ENCODE measurements at regions not wholly inside any gene's neighbourhood (a gene's known extent, or its start where the extent isn't known, plus 50 kb on each side); places are given as distances from the start of the nearest gene placed in this dataset.

DNA sequence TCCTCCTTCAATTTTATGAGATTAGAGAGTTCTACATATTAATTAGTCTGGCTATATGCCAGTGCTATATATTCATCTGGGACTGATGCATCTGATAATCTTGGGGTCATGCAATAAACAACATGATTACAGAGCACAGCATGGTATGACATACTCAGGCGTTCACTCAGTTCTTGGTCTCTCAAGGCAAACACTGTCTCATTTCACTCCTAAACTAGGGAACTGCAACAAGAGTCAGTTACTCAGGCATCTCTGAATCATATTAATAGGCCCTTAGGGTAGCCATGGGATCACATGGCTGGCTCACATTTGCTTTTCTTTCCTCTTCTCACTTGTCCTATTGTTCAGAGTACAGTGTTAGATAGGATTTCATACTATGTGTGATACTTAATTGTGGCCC, 91.8 kb upstream of the TMEM260 start:
- Histone ChIP-seq H3K36me3 (ENCODE audit: control insufficient read depth, insufficient read depth, low read length) (no peaks in the 10 kb centered on the region), H3K27me3 (ENCODE audit: control insufficient read depth, insufficient read depth, low read length) (peaks cover 3% of the 10 kb centered on the region), H3K27ac (ENCODE audit: insufficient read depth, low read length) (no peak overlapping the region), H3K4me2 (ENCODE audit: extremely low read depth, insufficient read depth, low read length) (no peak overlapping the region), H2AFZ (ENCODE audit: low read length) (no peak overlapping the region), H3K9ac (ENCODE audit: insufficient read depth, low read length) (no peak overlapping the region), H3K4me1 (ENCODE audit: control insufficient read depth, extremely low read depth, insufficient read depth, low read length) (no peaks in the 10 kb centered on the region), H4K20me1 (ENCODE audit: control insufficient read depth, extremely low read depth, insufficient read depth, low read length) (no peaks in the 10 kb centered on the region), H3K79me2 (ENCODE audit: control insufficient read depth, insufficient read depth, low read length) (no peaks in the 10 kb centered on the region), H3K9me3 (ENCODE audit: control insufficient read depth, insufficient read depth, low read depth, low read length) (no peaks in the 10 kb centered on the region), H3K4me3 (replicated peaks in 1 of 4; ENCODE audit: control extremely low read depth in 1 of 4, insufficient read depth in 1 of 4, low read depth in 3 of 4, low read length in 4 of 4) (no peak overlapping the region)
- DNase-seq (ENCODE audit: low read depth in 2 of 2): peak in 1 of 2 donors; percentile 32
- TF ChIP-seq, protein P1, sequence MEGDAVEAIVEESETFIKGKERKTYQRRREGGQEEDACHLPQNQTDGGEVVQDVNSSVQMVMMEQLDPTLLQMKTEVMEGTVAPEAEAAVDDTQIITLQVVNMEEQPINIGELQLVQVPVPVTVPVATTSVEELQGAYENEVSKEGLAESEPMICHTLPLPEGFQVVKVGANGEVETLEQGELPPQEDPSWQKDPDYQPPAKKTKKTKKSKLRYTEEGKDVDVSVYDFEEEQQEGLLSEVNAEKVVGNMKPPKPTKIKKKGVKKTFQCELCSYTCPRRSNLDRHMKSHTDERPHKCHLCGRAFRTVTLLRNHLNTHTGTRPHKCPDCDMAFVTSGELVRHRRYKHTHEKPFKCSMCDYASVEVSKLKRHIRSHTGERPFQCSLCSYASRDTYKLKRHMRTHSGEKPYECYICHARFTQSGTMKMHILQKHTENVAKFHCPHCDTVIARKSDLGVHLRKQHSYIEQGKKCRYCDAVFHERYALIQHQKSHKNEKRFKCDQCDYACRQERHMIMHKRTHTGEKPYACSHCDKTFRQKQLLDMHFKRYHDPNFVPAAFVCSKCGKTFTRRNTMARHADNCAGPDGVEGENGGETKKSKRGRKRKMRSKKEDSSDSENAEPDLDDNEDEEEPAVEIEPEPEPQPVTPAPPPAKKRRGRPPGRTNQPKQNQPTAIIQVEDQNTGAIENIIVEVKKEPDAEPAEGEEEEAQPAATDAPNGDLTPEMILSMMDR (conservative IDR thresholded peaks at IDR 0.05 in 1 of 2, IDR thresholded peaks at IDR 0.05 in 1 of 2; ENCODE audit: low read depth in 1 of 2, low read length in 2 of 2): no peak
- no peak for TF ChIP-seq EZH2 (IDR thresholded peaks at IDR 0.05; ENCODE audit: low read length, missing control alignments)

GRCh38 chr14:56488306-56488705, 91.3 kb upstream of the TMEM260 start:
- no peak for TF ChIP-seq EZH2 (IDR thresholded peaks at IDR 0.05; ENCODE audit: low read length, missing control alignments)
- TF ChIP-seq, protein P1 (conservative IDR thresholded peaks at IDR 0.05 in 1 of 2, IDR thresholded peaks at IDR 0.05 in 1 of 2; ENCODE audit: low read depth in 1 of 2, low read length in 2 of 2): no peak
- no peak overlapping the region for H3K27ac ChIP-seq (ENCODE audit: insufficient read depth, low read length)
- H3K9ac ChIP-seq (ENCODE audit: insufficient read depth, low read length): no peak overlapping the region
- DNase-seq (ENCODE audit: low read depth in 2 of 2): no peak
- H3K36me3 ChIP-seq (ENCODE audit: control insufficient read depth, insufficient read depth, low read length): no peaks in the 10 kb centered on the region
- H3K4me1 ChIP-seq (ENCODE audit: control insufficient read depth, extremely low read depth, insufficient read depth, low read length): no peaks in the 10 kb centered on the region
- H3K4me3 ChIP-seq (replicated peaks in 1 of 4; ENCODE audit: control extremely low read depth in 1 of 4, insufficient read depth in 1 of 4, low read depth in 3 of 4, low read length in 4 of 4): no peak overlapping the region
- no peaks in the 10 kb centered on the region for H4K20me1 ChIP-seq (ENCODE audit: control insufficient read depth, extremely low read depth, insufficient read depth, low read length)
- no peak overlapping the region for H3K4me2 ChIP-seq (ENCODE audit: extremely low read depth, insufficient read depth, low read length)
- H2AFZ ChIP-seq (ENCODE audit: low read length): no peak overlapping the region
- H3K79me2 ChIP-seq (ENCODE audit: control insufficient read depth, insufficient read depth, low read length): no peaks in the 10 kb centered on the region
- peaks cover 4% of the 10 kb centered on the region for H3K27me3 ChIP-seq (ENCODE audit: control insufficient read depth, insufficient read depth, low read length)
- no peaks in the 10 kb centered on the region for H3K9me3 ChIP-seq (ENCODE audit: control insufficient read depth, insufficient read depth, low read depth, low read length)

DNA sequence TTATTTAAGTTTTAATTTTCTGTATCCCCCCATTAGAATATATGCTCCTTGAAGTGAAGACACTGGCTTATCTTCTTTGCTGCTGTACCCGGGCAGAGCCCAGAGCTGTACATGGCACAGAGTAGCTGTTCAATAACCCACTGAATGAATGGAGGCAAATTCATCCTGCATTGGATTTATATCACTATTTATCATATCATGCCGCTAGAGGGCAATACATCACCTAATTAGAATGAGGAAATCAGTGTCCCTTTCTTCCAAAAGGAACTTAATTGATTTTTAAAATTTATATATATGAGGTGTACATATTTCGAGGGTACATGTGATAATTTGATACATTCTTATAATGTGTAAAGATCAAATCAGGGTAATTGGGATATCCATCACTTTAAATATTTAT, 89.2 kb upstream of the TMEM260 start:
- Histone ChIP-seq H3K4me2 (ENCODE audit: extremely low read depth, insufficient read depth, low read length) (no peak overlapping the region), H3K79me2 (ENCODE audit: control insufficient read depth, insufficient read depth, low read length) (no peaks in the 10 kb centered on the region), H3K9me3 (ENCODE audit: control insufficient read depth, insufficient read depth, low read depth, low read length) (no peaks in the 10 kb centered on the region), H3K36me3 (ENCODE audit: control insufficient read depth, insufficient read depth, low read length) (no peaks in the 10 kb centered on the region), H3K9ac (ENCODE audit: insufficient read depth, low read length) (no peak overlapping the region), H2AFZ (ENCODE audit: low read length) (no peak overlapping the region), H3K4me3 (replicated peaks in 1 of 4; ENCODE audit: control extremely low read depth in 1 of 4, insufficient read depth in 1 of 4, low read depth in 3 of 4, low read length in 4 of 4) (no peak overlapping the region), H3K4me1 (ENCODE audit: control insufficient read depth, extremely low read depth, insufficient read depth, low read length) (no peaks in the 10 kb centered on the region), H4K20me1 (ENCODE audit: control insufficient read depth, extremely low read depth, insufficient read depth, low read length) (no peaks in the 10 kb centered on the region), H3K27ac (ENCODE audit: insufficient read depth, low read length) (no peak overlapping the region), H3K27me3 (ENCODE audit: control insufficient read depth, insufficient read depth, low read length) (peaks cover 6% of the 10 kb centered on the region)
- no peak for TF ChIP-seq EZH2 (IDR thresholded peaks at IDR 0.05; ENCODE audit: low read length, missing control alignments)
- TF ChIP-seq, protein P1 (conservative IDR thresholded peaks at IDR 0.05 in 1 of 2, IDR thresholded peaks at IDR 0.05 in 1 of 2; ENCODE audit: low read depth in 1 of 2, low read length in 2 of 2): peak in 1 of 2 donors; percentile 53
- DNase-seq (ENCODE audit: low read depth in 2 of 2): peak; percentile 24 to 58
